ENCODE measurements at regions not wholly inside any gene's neighbourhood (a gene's known extent, or its start where the extent isn't known, plus 50 kb on each side); places are given as distances from the start of the nearest gene placed in this dataset.

GRCh38 chr18:24629921-24630320 lies 169.5 kb downstream of the HRH4 start:
- H3K9me3 ChIP-seq (replicated peaks), result no peaks in the 10 kb centered on the region
- H3K4me1 ChIP-seq, result peaks cover 54% of the 10 kb centered on the region
- no peak for DNase-seq
- H3K27me3 ChIP-seq (ENCODE audit: low read depth), result no peaks in the 10 kb centered on the region
- no peak for TF ChIP-seq CTCF (IDR thresholded peaks at IDR 0.05; ENCODE audit: borderline replicate concordance)
- H3K36me3 ChIP-seq, result no peaks in the 10 kb centered on the region
- no peak overlapping the region for H3K27ac ChIP-seq (replicated peaks)
- intact Hi-C loops (cut with micrococcal nuclease), result no loop called here
- H3K4me3 ChIP-seq, result no peak overlapping the region

GRCh38 chr18:24630346-24630880 lies 170.0 kb downstream of the HRH4 start:
- H3K4me3 ChIP-seq, result no peak overlapping the region
- no peaks in the 10 kb centered on the region for H3K27me3 ChIP-seq (ENCODE audit: low read depth)
- H3K9me3 ChIP-seq (replicated peaks), result no peaks in the 10 kb centered on the region
- H3K27ac ChIP-seq (replicated peaks), result no peak overlapping the region
- intact Hi-C loops (cut with micrococcal nuclease), result no loop called here
- TF ChIP-seq CTCF (IDR thresholded peaks at IDR 0.05; ENCODE audit: borderline replicate concordance), result no peak
- H3K4me1 ChIP-seq, result peaks cover 54% of the 10 kb centered on the region
- no peak for DNase-seq
- no peaks in the 10 kb centered on the region for H3K36me3 ChIP-seq

- Histone ChIP-seq H3K4me3 (peak overlapping the region; percentile 46), H3K27ac (replicated peaks) (peak overlapping the region; percentile 54), H3K36me3 (no peaks in the 10 kb centered on the region), H3K4me1 (peaks cover 54% of the 10 kb centered on the region), H3K27me3 (ENCODE audit: low read depth) (no peaks in the 10 kb centered on the region), H3K9me3 (replicated peaks) (no peaks in the 10 kb centered on the region)
- no peak for TF ChIP-seq CTCF (IDR thresholded peaks at IDR 0.05; ENCODE audit: borderline replicate concordance)
- intact Hi-C loops (cut with micrococcal nuclease), result no loop called here
- peak; percentile 22 for DNase-seq
Measured at GRCh38 chr18:24631243-24632025, 171.0 kb downstream of the HRH4 start.

- intact Hi-C loops (cut with micrococcal nuclease), result no loop called here
- Histone ChIP-seq H3K36me3 (no peaks in the 10 kb centered on the region), H3K9me3 (replicated peaks) (no peaks in the 10 kb centered on the region), H3K27ac (replicated peaks) (peak overlapping the region; percentile 54), H3K4me3 (peak overlapping the region; percentile 46), H3K27me3 (ENCODE audit: low read depth) (no peaks in the 10 kb centered on the region), H3K4me1 (peaks cover 50% of the 10 kb centered on the region)
- no peak for DNase-seq
- TF ChIP-seq CTCF (IDR thresholded peaks at IDR 0.05; ENCODE audit: borderline replicate concordance), result no peak
Measured at GRCh38 chr18:24632158-24632988, 171.9 kb downstream of the HRH4 start.

GRCh38 chr18:24633121-24633520 lies 172.7 kb downstream of the HRH4 start:
- H3K27ac ChIP-seq (replicated peaks), result peak overlapping the region; percentile 54
- H3K4me3 ChIP-seq, result no peak overlapping the region
- H3K36me3 ChIP-seq, result no peaks in the 10 kb centered on the region
- peaks cover 43% of the 10 kb centered on the region for H3K4me1 ChIP-seq
- intact Hi-C loops (cut with micrococcal nuclease), result no loop called here
- TF ChIP-seq CTCF (IDR thresholded peaks at IDR 0.05; ENCODE audit: borderline replicate concordance), result no peak
- DNase-seq, result no peak
- no peaks in the 10 kb centered on the region for H3K9me3 ChIP-seq (replicated peaks)
- no peaks in the 10 kb centered on the region for H3K27me3 ChIP-seq (ENCODE audit: low read depth)

Data from left ventricle myocardium inferior (tissue), 1 donor.